HK-2 (cell line): ENCODE measurements at regions not wholly inside any gene's neighbourhood (a gene's known extent, or its start where the extent isn't known, plus 50 kb on each side); places are given as distances from the start of the nearest gene placed in this dataset.

Experiments
- DNase-seq: peaks from one replicate; pipeline ENCODE4 v3.0.0-alpha.2; 2018; ENCODE audit not compliant: unreplicated experiment

DNA sequence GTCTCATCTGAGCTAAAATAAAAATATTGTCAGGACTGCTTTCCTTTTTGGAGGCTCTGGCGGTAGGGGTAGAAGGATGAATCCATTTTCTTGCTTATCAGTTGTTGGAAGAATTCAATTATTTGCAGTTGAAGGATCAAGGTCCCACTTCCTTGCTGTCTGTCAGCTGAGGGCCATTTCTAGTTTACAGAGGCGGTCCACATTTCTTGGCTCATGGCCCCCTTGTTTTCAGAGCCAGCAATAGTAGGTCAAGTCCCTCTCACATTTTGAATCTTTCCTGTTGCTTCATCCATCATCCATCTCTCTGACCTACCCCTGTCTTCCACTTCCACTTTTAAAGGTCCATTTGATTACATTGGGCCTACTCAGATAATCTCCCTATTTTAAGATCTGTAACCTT is 1099.3 kb upstream of the DIAPH2 start:
- no peak for DNase-seq

DNA sequence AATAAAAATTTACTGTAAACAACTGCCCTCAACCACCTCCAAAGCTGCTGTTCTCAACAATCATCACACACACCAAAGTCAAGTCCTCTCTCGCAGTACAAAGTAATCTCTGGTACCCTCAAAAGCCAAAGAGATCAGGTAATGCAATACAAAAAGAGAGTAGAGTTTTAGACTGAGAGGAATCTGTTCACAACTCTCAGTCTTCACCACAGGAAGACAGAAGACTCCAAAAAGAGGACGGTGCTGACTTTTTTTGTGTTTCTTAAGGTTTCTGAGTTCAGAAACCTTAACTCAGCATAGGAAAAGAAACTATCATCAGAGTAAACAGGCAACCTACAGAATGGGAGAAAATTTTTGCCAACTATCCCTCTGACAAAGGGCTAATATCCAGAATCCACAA is 1072.3 kb upstream of the DIAPH2 start:
- DNase-seq, result no peak

DNA sequence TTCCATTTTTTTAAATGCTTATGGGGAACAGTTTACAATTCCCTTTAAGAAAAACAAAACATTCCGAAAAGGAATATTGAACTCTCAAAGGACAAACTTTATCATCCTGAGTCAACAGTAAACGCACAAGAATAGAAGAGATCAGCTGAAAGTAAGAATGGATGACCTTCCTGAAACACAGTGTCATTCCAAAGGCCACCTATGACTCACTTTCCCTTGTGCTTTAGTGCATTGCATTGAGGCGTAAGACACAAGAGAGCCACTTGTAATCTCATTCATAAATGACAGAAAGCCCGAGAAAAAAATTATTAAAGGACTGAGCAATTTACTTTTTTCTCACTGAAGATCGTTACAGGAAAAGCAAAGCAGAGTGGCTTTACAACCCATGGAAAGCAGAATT is 1062.4 kb upstream of the DIAPH2 start:
- no peak for DNase-seq

DNA sequence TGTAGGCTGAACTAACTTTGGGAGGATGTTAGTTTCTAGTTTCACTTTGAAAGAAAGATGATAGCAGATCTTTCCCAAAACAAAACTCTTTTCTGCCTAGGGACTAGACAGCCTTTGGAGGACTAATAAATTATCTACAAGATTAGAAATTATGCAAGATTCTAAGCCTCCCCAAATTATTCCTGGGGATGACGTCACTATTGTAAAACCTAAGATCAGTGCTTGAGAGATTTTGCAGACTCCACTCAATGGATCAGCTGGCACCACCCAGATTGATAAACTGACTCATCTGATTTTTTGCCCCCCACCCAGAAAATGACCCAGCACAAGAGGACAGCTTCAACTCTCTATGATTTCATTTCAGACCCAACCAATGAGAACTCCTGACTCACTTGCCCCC is 1057.9 kb upstream of the DIAPH2 start:
- no peak for DNase-seq

DNA sequence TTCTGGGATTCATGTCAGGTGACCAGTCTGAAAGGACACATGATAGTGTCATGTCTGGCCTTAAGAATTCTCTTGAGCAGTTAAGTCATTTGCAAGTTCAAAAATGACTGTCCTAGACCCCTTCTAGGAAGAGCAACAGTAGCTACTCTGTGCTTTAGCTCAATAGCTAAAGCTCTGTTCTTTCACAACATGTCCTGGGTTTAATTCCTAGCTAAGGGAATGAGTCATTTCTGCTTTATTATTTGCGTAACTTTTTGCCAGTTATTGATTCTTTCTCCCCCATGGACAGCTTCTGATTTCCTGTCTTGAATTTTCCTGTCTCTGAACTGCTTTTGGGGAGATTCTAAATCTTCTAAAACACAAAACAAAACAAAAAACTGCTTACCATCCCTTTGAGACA is 1055.8 kb upstream of the DIAPH2 start:
- DNase-seq, result no peak

DNA sequence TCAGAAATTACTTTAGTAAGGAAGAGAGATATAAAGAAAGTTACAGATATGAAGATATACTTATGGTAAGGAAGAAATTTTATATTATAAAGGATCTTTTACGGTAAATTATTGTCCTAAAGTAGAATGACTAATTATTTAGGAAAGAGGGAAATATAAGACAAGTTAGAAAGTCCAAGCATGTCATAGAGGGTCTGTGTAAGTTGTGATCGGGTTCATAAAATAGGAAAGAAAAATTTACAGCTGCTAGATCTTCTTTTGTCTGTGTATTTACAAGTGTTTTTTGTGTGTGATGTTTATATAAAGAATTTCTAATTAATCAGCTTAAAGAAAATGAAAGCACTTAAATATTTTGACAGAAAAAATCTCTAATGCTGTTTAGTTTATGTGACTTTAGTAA is 1054.9 kb upstream of the DIAPH2 start:
- DNase-seq, result no peak

DNA sequence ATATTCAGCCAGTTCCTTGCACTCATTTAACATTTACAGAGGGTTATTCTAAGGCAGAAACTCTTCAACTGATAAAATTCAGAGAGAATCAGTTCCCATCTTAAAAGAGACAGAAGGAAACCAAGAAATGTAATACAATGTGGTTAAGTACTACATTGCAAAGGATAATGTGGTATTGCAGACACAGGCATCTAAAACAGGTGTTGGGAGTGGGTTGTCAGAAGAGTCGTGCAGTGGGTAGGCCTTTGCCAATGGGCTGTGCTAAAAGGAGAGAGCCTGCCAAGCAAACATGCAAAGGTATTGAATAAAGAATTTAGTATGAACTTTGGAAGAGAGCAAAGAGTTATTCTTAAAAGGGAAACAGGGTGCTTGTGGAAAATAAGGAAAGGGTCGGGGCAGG is 1044.4 kb upstream of the DIAPH2 start:
- DNase-seq, result no peak

DNA sequence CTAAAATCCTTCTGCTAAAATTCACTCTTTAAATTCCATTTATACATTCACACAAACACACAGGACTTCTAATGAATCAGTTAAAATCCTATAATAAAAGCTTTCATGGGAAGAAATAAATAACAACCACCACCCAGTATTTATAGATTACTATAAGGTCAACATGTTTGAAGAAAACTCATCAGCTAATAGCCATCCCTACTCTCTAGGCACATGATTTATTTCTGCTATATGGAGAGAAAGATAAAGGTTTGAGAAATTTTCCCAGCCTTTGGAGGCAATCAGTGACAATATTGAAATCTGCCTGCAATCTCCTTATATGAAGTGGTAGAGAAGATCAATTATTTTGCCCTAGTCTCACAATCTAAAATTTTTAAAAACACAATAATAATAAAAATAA is 1038.9 kb upstream of the DIAPH2 start:
- DNase-seq, result no peak

DNA sequence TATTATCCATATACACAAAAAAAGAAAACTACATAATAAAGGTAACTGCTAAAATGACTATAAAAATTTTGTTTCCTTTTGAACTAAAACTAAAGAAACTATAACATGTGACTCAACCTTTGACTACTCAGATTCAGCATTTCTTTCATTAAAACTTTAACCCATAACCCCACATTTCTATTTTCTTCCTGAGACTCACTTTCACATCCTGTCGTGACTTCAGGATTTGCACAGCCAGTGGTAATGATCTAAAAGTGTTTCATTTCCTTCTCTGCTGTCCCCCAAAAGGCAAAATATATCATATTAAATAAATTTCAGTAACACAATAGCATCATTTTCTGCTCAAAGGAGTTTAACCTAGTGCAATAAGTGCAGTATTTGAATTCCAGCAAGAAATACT is 1022.4 kb upstream of the DIAPH2 start:
- DNase-seq, result no peak

DNA sequence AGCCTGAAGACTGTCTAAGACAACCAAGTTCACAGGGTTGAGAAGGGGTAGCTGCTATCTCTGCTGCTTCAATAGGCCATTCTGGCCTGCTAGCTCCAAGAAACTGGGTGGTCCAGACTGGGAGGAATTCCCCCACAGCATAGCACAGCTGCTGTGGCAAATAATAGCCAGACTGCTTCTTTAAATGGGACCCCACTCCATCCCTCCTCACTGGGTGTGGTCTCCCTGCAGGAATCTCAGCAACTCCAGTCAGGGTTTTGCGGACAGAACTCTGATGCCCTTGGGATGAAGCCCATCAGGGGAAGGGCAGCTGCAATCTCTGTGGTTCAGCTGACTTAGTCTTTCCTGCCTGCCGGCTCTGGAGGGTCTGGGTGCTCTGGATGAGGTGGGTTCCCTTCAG is 1018.6 kb upstream of the DIAPH2 start:
- DNase-seq, result no peak

DNA sequence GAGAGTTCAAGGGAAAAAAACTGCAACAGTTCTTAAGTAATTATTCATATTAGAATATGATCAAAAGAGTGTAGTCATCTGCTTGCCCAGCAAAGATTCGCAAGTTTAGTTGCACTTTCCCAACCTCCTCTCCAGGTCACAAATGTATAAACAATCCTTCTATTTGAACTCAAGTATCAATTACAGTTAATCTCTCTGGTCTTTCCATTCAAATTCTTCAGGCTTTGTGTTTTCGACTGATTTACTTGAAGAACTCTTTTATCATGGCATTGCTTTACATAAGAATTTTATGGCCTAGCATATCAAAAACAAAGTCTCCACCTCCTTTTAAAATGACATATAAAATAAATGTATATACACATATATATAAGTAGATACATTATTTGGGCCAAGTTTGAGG is 1009.6 kb upstream of the DIAPH2 start:
- DNase-seq, result no peak

DNA sequence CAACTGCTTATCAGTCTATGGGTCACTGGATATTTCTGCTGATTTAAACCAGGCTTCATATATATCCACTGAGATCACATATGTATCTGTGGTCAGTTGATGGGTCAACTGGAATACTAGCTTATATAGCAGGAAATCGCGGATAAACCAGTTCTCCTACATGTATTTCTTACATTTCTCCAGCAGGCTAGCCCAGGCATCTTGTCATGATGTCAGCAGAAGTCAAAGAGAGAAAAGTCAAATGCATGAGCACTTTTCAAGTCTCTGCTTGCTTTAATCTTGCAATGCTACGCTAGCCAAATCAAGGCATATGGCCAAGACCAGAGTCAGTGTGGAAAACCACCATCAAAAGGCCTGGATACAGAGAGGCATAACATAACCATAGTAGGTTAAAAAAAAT is 1008.8 kb upstream of the DIAPH2 start:
- no peak for DNase-seq

DNA sequence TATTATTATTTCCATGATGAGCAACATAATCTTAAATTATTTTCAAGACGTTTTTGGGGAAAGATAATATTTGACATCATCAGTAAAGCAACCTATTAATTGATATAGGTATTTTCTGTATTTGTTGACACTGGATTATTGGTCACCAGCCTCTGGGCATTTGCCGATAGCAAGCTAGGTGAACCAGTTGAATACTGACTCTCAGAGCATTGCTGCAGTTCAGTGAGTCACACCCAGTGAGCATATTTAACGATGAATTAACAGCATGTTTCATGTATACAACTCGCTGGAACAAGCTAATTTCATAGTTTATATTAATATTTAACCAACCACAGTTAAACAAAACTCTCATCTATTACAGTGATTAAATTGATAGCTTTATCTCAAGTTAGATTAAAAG is 1006.0 kb upstream of the DIAPH2 start:
- DNase-seq, result no peak

DNA sequence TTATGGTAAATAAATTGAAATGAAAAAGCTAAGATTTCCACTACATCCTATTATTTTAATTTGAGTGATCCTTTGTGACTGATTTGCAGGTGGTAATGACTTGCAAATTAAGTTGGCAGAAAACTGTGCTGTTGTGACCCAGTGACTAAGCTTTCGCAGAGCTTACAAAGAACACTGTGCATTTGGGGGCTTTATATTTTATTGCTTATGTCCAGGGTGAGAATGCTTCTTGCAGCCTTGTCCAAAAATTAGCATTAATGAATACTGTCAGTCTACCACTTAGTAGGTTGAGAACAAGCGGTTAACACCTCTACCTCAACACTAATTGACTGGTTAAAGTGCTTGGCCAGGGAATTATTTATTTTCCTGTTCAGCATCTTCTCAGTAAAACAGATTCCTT is 991.3 kb upstream of the DIAPH2 start:
- no peak for DNase-seq

DNA sequence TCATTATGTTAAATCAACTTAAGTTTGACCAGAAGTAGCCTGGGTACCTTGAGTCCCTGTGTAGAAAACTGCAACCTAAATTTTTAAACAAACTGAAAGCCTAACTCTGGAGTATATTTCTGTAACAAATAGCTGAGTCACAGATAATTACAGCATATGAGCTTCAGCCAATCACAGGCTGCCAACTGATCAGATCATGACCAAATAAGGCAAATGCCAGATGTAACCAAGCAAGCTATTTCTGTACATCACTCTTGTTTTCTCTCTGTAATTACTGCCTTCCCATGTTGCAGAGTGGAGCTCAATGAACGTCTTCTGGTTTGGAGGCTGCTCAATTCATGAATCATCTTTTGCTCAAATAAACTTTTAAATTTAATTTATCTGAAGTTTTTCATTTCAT is 980.9 kb upstream of the DIAPH2 start:
- DNase-seq, result no peak

DNA sequence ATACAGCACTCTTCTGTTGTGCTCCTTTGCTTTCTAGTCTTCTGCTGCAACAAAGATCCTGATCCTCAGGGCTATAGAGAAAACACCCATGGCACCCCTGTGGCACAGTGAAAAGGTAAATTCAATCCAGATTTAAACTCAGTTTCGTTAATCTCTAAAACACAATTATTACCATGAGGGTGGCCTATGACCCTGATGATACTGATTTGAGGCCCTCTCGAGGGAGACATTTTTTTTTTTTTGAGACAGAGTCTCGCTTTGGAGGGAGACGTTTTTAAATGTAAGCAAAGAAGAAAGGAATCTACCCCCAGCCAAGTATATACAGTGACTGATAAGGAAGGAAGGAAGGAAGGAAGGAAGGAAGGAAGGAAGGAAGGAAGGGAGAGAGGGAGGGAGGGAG is 967.8 kb upstream of the DIAPH2 start:
- DNase-seq, result no peak

DNA sequence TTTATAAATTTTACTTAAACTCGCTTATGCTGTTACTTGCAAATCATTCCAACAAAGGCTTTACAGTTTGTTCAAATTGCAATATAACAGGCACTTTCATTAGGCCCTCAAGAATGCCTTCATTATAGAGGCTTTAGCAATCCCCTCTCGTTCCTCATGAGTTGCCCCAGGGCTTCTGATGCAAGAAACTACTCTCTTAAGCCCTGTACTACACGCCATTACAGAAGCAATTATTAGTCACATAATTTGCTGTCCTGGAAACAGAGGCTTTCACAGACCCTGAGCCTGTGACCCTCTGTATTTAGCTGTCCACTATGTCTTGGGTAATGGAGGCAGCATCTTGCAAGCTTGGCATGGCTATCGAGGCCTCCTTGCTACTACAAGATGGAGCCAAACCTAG is 965.9 kb upstream of the DIAPH2 start:
- no peak for DNase-seq

DNA sequence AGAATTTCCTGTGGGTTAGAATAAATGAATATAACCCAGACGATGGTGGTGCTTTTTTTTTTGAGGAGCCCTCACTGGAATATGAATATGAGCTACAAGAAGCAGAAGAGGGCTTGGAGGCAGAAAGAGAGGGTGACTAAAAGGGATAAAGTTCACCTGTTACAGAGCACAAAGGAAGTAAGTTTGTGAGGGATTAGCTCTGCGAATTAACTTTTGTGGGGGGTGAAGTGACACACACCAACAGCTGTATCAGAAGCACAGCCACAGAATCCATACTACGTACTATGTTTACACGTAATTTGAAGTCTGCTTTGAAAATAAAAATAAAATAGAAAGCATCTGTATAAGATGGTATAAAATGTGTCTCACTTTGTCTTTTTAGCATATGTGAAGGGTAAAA is 963.6 kb upstream of the DIAPH2 start:
- no peak for DNase-seq

DNA sequence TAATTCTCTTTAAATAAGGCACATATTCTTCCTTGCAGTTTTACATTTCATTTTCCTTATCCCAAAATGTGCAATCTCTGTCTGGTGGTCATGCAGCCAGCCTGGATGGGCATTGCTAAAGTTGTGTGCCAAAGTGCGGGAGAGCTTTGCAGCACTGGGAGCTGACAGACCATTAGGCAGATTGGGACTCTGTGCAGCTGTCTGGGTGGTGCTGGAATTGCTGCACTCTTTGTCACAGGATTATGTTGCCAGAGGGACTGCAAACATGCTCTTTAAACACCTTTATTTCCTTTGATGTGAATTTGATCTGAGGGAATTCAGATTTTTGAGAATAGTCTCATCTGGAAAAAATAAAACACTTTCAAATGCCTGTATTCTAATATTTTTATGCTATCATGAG is 956.2 kb upstream of the DIAPH2 start:
- DNase-seq, result no peak

DNA sequence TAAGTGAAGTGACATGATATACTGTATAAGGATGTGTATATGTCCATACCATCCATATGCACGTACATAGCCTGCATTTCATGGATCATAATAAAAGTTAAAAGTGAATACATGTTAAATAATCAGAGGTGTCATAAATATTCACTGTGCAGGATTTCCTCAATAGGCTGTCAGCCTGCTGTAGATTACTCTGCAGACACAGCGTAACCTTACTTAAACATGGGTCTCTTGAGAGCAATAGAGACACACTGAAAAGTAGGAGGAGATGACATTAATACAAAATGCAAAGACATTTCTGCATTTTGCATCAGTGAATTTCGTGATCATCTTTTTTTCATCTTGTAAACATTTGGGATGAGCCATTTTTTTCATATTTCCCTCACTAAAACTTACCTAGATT is 955.2 kb upstream of the DIAPH2 start:
- no peak for DNase-seq

DNA sequence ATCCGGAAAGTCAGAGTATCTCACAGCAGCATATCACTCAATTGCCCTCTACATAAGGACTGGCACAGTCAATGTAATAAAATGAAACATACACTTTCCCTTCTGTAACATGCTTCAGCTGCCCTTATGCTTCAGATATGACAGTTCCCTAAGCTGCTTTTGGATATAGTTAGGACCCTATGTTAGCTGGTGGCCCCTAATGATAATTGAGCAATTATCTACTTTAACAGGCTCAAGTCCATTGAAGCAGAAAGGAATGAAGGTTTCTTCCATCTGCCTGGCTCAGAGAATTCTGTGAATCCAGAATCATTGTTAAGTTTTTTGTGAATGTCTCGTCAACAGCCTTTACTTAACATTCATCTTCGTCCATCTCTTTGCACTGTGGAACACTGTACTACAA is 951.2 kb upstream of the DIAPH2 start:
- DNase-seq, result no peak

DNA sequence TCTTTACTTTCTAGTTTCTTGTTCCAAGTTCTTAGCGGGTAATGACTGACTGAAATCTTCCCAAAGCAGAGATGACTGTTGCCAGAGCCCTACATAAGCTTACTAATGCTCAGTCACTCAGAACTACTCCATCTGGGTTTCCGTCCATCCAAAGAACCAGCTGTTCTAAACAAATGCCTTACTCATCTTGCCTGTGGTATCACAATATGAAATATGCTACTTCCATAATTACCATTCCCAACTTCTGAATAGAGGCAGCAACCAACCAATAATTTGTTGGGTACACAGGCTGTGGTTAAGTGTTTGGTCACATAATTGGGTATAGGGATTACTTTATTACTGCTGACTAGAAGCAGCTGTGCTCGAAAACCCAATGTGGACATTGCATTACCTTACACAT is 930.2 kb upstream of the DIAPH2 start:
- no peak for DNase-seq

DNA sequence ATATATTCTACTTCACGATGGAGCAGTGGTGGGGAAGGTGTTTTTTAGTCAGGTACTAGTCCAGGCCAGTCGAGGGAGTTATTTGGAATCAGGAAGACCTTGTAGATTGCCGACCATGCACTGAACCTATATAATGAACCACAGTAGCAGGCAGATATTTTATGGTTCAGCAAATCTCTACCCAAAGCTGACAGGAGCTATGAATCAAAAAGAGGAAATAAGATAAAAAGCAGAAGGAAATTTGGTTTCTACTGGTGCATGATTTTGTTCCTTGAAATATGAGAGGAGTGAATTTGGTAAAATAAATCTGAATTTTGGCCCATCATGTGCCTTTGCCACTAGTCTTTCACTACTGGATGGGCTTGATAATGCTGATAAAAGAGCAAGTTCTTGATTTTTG is 924.3 kb upstream of the DIAPH2 start:
- no peak for DNase-seq

DNA sequence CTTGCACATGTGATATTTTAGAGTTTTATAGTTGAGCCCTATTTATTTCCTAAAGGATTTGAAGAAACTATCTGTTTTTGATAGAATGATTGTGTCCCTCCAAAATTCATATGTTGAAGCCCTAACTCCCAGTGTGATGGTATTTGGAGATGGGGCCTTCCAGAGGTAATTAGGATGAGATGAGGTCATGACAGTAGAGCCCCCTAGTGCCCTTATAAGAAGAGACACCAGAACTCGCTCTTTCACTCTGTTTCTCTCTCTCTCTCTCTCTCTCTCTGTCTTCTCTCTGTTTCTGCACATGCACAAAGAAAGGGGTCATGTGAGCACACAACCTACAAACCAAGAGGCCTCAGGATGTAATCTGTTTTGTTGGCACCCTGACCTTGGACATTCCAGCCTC is 921.9 kb upstream of the DIAPH2 start:
- no peak for DNase-seq

DNA sequence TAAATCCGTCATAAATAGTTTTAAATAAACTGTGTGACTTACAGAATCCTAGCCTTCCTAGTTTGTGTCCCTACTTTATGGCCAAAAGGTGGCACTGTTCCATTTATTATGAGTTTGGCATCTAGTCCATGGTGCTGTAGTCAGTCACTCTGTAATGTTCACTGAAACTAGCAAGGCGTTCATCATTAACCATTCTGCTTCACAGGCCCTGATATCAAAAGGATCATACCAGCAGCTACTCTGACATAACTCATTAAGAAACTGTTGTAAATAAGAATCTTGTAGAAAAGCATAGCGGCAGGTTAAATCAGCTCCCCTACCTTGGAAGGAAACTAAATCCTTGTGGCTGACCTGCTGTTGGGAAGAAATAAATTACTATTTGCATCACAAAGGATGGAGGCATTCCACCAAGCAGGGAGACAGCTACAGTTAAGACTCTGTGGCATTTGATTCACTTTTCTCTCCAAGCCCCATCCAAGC is 919.6 kb upstream of the DIAPH2 start:
- DNase-seq, result no peak
